HepG2 (cell line): ENCODE measurements at regions not wholly inside any gene's neighbourhood (a gene's known extent, or its start where the extent isn't known, plus 50 kb on each side); places are given as distances from the start of the nearest gene placed in this dataset.

ENCODE experiments used
- MLXIP ChIP-seq: sonication (generic); formaldehyde crosslinking; IDR thresholded peaks from 2 replicates; pipeline ENCODE4 v1.9.0; 2021; ENCODE audit warnings: missing genetic modification reagents, borderline replicate concordance
- POLR2A ChIP-seq, 2 experiments: IDR thresholded peaks; 2 replicates each; pipeline ENCODE4 v1.6.1; 2011; ENCODE audit warnings: low read depth in 2 of 2, low read length in 2 of 2, mild to moderate bottlenecking in 1 of 2, moderate library complexity in 1 of 2; ENCODE audit not compliant: insufficient read depth in 1 of 2
- TIGD3 ChIP-seq: sonication (generic); formaldehyde crosslinking; IDR thresholded peaks from 2 replicates; pipeline ENCODE4 v1.5.1; 2020; ENCODE audit warnings: mild to moderate bottlenecking, missing genetic modification reagents, borderline replicate concordance
- ZNF3 ChIP-seq: IDR thresholded peaks from 2 replicates; pipeline ENCODE4 v1.7.0; 2017; ENCODE audit warnings: inconsistent platforms
- ZNF468 ChIP-seq: sonication (generic); formaldehyde crosslinking; IDR thresholded peaks from 2 replicates; pipeline ENCODE4 v1.8.0; 2022; ENCODE audit warnings: mild to moderate bottlenecking, moderate library complexity, missing genetic modification reagents

- no peak for TF ChIP-seq ZNF468
- TF ChIP-seq TIGD3 (CRISPR knock-in tag): no peak
- TF ChIP-seq MLXIP (CRISPR knock-in tag): no peak
- TF ChIP-seq POLR2A (IDR thresholded peaks at IDR 0.05; ENCODE audit: insufficient read depth in 1 of 2, low read depth in 2 of 2, low read length in 2 of 2): no peak
- no peak for TF ChIP-seq ZNF3 (CRISPR knock-in tag)
These were observed 302.0 kb upstream of the LYZL1 start for GRCh38 chr10:28986856-28987255.
